ENCODE measurements at regions not wholly inside any gene's neighbourhood (a gene's known extent, or its start where the extent isn't known, plus 50 kb on each side); places are given as distances from the start of the nearest gene placed in this dataset.

- DNase-seq (no peak), ATAC-seq (no peak)
- no CpG with 5 or more reads among the region's 1 CpG for WGBS (ENCODE audit: insufficient coverage)
- Histone ChIP-seq H3K4me3 (ENCODE audit: low read length) (no peak overlapping the region), H3K27ac (ENCODE audit: low read length) (no peak overlapping the region), H3K36me3 (ENCODE audit: control insufficient read depth, insufficient read depth, low read length) (no peaks in the 10 kb centered on the region), H3K27me3 (ENCODE audit: control insufficient read depth, insufficient read depth, low read length) (no peaks in the 10 kb centered on the region), H3K9me3 (ENCODE audit: control insufficient read depth, insufficient read depth, low read length) (peaks cover 4% of the 10 kb centered on the region), H3K4me1 (ENCODE audit: control insufficient read depth, insufficient read depth, low read length) (no peaks in the 10 kb centered on the region)
- Mint-ChIP-seq H3K36me3 (no peaks in the 10 kb centered on the region), H3K27me3 (ENCODE audit: low read depth in 2 of 2) (no peaks in the 10 kb centered on the region), H3K4me3 (no peak overlapping the region), H3K9me3 (peaks cover 13 to 16% of the 10 kb centered on the region in 2 donors), H3K4me1 (no peaks in the 10 kb centered on the region), H3K27ac (no peak overlapping the region)
- TF ChIP-seq CTCF (IDR thresholded peaks at IDR 0.05) = no peak
- intact Hi-C loops (cut with micrococcal nuclease) = no loop called here
Observed at GRCh38 chr10:65565246-65565645, 1360.6 kb upstream of the LRRTM3 start.

GRCh38 chr10:65566906-65567305 lies 1358.9 kb upstream of the LRRTM3 start:
- H3K4me1 Mint-ChIP-seq = no peaks in the 10 kb centered on the region
- H3K4me3 Mint-ChIP-seq = no peak overlapping the region
- ATAC-seq = no peak
- no peak overlapping the region for H3K27ac Mint-ChIP-seq
- no peak for DNase-seq
- H3K9me3 Mint-ChIP-seq = peaks cover 9 to 16% of the 10 kb centered on the region in 2 donors
- 74% methylated on average over 2 of the region's 2 CpGs for WGBS (ENCODE audit: insufficient coverage)
- H3K4me1 ChIP-seq (ENCODE audit: control insufficient read depth, insufficient read depth, low read length) = no peaks in the 10 kb centered on the region
- no peak overlapping the region for H3K4me3 ChIP-seq (ENCODE audit: low read length)
- H3K9me3 ChIP-seq (ENCODE audit: control insufficient read depth, insufficient read depth, low read length) = no peaks in the 10 kb centered on the region
- H3K27me3 ChIP-seq (ENCODE audit: control insufficient read depth, insufficient read depth, low read length) = no peaks in the 10 kb centered on the region
- no peaks in the 10 kb centered on the region for H3K27me3 Mint-ChIP-seq (ENCODE audit: low read depth in 2 of 2)
- H3K36me3 Mint-ChIP-seq = no peaks in the 10 kb centered on the region
- H3K27ac ChIP-seq (ENCODE audit: low read length) = no peak overlapping the region
- intact Hi-C loops (cut with micrococcal nuclease) = no loop called here
- TF ChIP-seq CTCF (IDR thresholded peaks at IDR 0.05) = no peak
- no peaks in the 10 kb centered on the region for H3K36me3 ChIP-seq (ENCODE audit: control insufficient read depth, insufficient read depth, low read length)

- H3K36me3 ChIP-seq (ENCODE audit: control insufficient read depth, insufficient read depth, low read length) = no peaks in the 10 kb centered on the region
- H3K4me1 ChIP-seq (ENCODE audit: control insufficient read depth, insufficient read depth, low read length) = no peaks in the 10 kb centered on the region
- ATAC-seq (no peak), DNase-seq (no peak)
- no peaks in the 10 kb centered on the region for H3K27me3 ChIP-seq (ENCODE audit: control insufficient read depth, insufficient read depth, low read length)
- H3K27me3 Mint-ChIP-seq (ENCODE audit: low read depth in 2 of 2) = no peaks in the 10 kb centered on the region
- H3K4me3 Mint-ChIP-seq = no peak overlapping the region
- H3K27ac Mint-ChIP-seq = no peak overlapping the region
- H3K4me1 Mint-ChIP-seq = no peaks in the 10 kb centered on the region
- H3K27ac ChIP-seq (ENCODE audit: low read length) = no peak overlapping the region
- H3K9me3 ChIP-seq (ENCODE audit: control insufficient read depth, insufficient read depth, low read length) = no peaks in the 10 kb centered on the region
- no peak overlapping the region for H3K4me3 ChIP-seq (ENCODE audit: low read length)
- H3K36me3 Mint-ChIP-seq = no peaks in the 10 kb centered on the region
- peaks cover 11 to 12% of the 10 kb centered on the region in 2 donors for H3K9me3 Mint-ChIP-seq
- TF ChIP-seq CTCF (IDR thresholded peaks at IDR 0.05) = no peak
- WGBS (ENCODE audit: insufficient coverage) = 9% methylated on average over 19 of the region's 20 CpGs
- intact Hi-C loops (cut with micrococcal nuclease) = no loop called here
Observed at GRCh38 chr10:65570143-65571010, 1355.5 kb upstream of the LRRTM3 start.

Data from natural killer cell (primary cell).